ENCODE measurements at regions not wholly inside any gene's neighbourhood (a gene's known extent, or its start where the extent isn't known, plus 50 kb on each side); places are given as distances from the start of the nearest gene placed in this dataset.
"Not testable (repeated sequence)": the region's sequence is repeated elsewhere in the genome, so short reads cannot be mapped to it uniquely, and the experiment has no call there.

GRCh38 chr2:208807756-208808155 lies 401.2 kb downstream of the PTH2R start:
- no peak for DNase-seq

- DNase-seq: not testable (repeated sequence)
Observed at GRCh38 chr2:208811885-208812284, 405.3 kb downstream of the PTH2R start.

GRCh38 chr2:208819190-208819589 lies 412.6 kb downstream of the PTH2R start:
- DNase-seq: no peak

- DNase-seq: peak; percentile 1
Observed at GRCh38 chr2:208820014-208820688, 413.6 kb downstream of the PTH2R start.

- no peak for DNase-seq
Observed at GRCh38 chr2:208827109-208827508, 420.5 kb downstream of the PTH2R start.

GRCh38 chr2:208827549-208828221 lies 421.1 kb downstream of the PTH2R start:
- no peak for DNase-seq

- DNase-seq: no peak
Observed at GRCh38 chr2:208830203-208830602, 423.6 kb downstream of the PTH2R start.

GRCh38 chr2:208847651-208848050 lies 441.1 kb downstream of the PTH2R start:
- DNase-seq: no peak

- no peak for DNase-seq
Observed at GRCh38 chr2:208854717-208855116, 448.1 kb downstream of the PTH2R start.

- no peak for DNase-seq
Observed at GRCh38 chr2:208867374-208867773, 460.8 kb downstream of the PTH2R start.

GRCh38 chr2:208872591-208872990 lies 466.0 kb downstream of the PTH2R start:
- no peak for DNase-seq

- DNase-seq: no peak
Observed at GRCh38 chr2:208879666-208880065, 473.1 kb downstream of the PTH2R start.

- DNase-seq: no peak
Observed at GRCh38 chr2:208880171-208880570, 473.6 kb downstream of the PTH2R start.

- no peak for DNase-seq
Observed at GRCh38 chr2:208890486-208890885, 483.9 kb downstream of the PTH2R start.

GRCh38 chr2:208892203-208892602 lies 485.6 kb downstream of the PTH2R start:
- DNase-seq: no peak

GRCh38 chr2:208906330-208906729 lies 499.7 kb downstream of the PTH2R start:
- DNase-seq: no peak

GRCh38 chr2:208915401-208915800 lies 508.4 kb upstream of the MAP2 start:
- DNase-seq: no peak

GRCh38 chr2:208916881-208917280 lies 507.0 kb upstream of the MAP2 start:
- DNase-seq: no peak

GRCh38 chr2:208921358-208921757 lies 502.5 kb upstream of the MAP2 start:
- not testable (repeated sequence) for DNase-seq

GRCh38 chr2:208927867-208928266 lies 496.0 kb upstream of the MAP2 start:
- no peak for DNase-seq

- DNase-seq: no peak
Observed at GRCh38 chr2:208929139-208929864, 494.5 kb upstream of the MAP2 start.

GRCh38 chr2:208929894-208930427 lies 493.9 kb upstream of the MAP2 start:
- DNase-seq: no peak

- no peak for DNase-seq
Observed at GRCh38 chr2:208935531-208935930, 488.3 kb upstream of the MAP2 start.

GRCh38 chr2:208937521-208937920 lies 486.3 kb upstream of the MAP2 start:
- no peak for DNase-seq
